GM21619 (cell line): ENCODE measurements at regions not wholly inside any gene's neighbourhood (a gene's known extent, or its start where the extent isn't known, plus 50 kb on each side); places are given as distances from the start of the nearest gene placed in this dataset.

Experiments
- ATAC-seq: cut with Tn5 transposase; IDR thresholded peaks from one replicate; pipeline ENCODE4 v1.9.1; 2021; ENCODE audit not compliant: unreplicated experiment

- no peak for ATAC-seq
Measured at GRCh38 chr16:86986809-86987487, 330.2 kb downstream of the C16orf95 start.

- no peak for ATAC-seq
Measured at GRCh38 chr16:86987746-86988670, 329.2 kb downstream of the C16orf95 start.

GRCh38 chr16:86988920-86989696, 328.1 kb downstream of the C16orf95 start:
- no peak for ATAC-seq

- ATAC-seq: no peak
Measured at GRCh38 chr16:86990451-86990850, 326.7 kb downstream of the C16orf95 start.

- ATAC-seq: no peak
Measured at GRCh38 chr16:86991679-86992078, 325.5 kb downstream of the C16orf95 start.

GRCh38 chr16:86992587-86992986, 324.6 kb downstream of the C16orf95 start:
- ATAC-seq: no peak

GRCh38 chr16:86993426-86994110, 323.6 kb downstream of the C16orf95 start:
- ATAC-seq: no peak

- ATAC-seq: no peak
Measured at GRCh38 chr16:86994215-86994614, 323.0 kb downstream of the C16orf95 start.

- ATAC-seq: no peak
Measured at GRCh38 chr16:86994651-86995171, 322.5 kb downstream of the C16orf95 start.

GRCh38 chr16:86995456-86995855, 321.7 kb downstream of the C16orf95 start:
- no peak for ATAC-seq

GRCh38 chr16:86996081-86996480, 321.1 kb downstream of the C16orf95 start:
- no peak for ATAC-seq

GRCh38 chr16:86997058-86997457, 320.1 kb downstream of the C16orf95 start:
- no peak for ATAC-seq

- no peak for ATAC-seq
Measured at GRCh38 chr16:86998196-86999001, 318.8 kb downstream of the C16orf95 start.

- ATAC-seq: no peak
Measured at GRCh38 chr16:87000001-87000400, 317.2 kb downstream of the C16orf95 start.

- no peak for ATAC-seq
Measured at GRCh38 chr16:87002717-87003413, 314.3 kb downstream of the C16orf95 start.

GRCh38 chr16:87003414-87003755, 313.8 kb downstream of the C16orf95 start:
- ATAC-seq: no peak

GRCh38 chr16:87006021-87006420, 311.2 kb downstream of the C16orf95 start:
- ATAC-seq: no peak

GRCh38 chr16:87006789-87007745, 310.1 kb downstream of the C16orf95 start:
- ATAC-seq: no peak
